ENCODE measurements at regions not wholly inside any gene's neighbourhood (a gene's known extent, or its start where the extent isn't known, plus 50 kb on each side); places are given as distances from the start of the nearest gene placed in this dataset.

GRCh38 chr7:38002689-38003088 is 82.2 kb downstream of the EPDR1 start:
- in situ Hi-C loops (cut with MboI; ENCODE audit: low sequenced_read_pairs): no loop called here

GRCh38 chr7:38006559-38006958 is 86.1 kb downstream of the EPDR1 start:
- in situ Hi-C loops (cut with MboI; ENCODE audit: low sequenced_read_pairs): no loop called here

- in situ Hi-C loops (cut with MboI; ENCODE audit: low sequenced_read_pairs): no loop called here
These were observed 86.7 kb downstream of the EPDR1 start for GRCh38 chr7:38007096-38007495.

GRCh38 chr7:38013246-38013645 is 92.8 kb downstream of the EPDR1 start:
- in situ Hi-C loops (cut with MboI; ENCODE audit: low sequenced_read_pairs): no loop called here

- in situ Hi-C loops (cut with MboI; ENCODE audit: low sequenced_read_pairs): no loop called here
These were observed 96.1 kb downstream of the EPDR1 start for GRCh38 chr7:38016567-38016966.

GRCh38 chr7:38017320-38017719 is 96.9 kb downstream of the EPDR1 start:
- in situ Hi-C loops (cut with MboI; ENCODE audit: low sequenced_read_pairs): no loop called here

GRCh38 chr7:38020121-38020785 is 99.8 kb downstream of the EPDR1 start:
- in situ Hi-C loops (cut with MboI; ENCODE audit: low sequenced_read_pairs): no loop called here

- in situ Hi-C loops (cut with MboI; ENCODE audit: low sequenced_read_pairs): no loop called here
These were observed 101.5 kb downstream of the EPDR1 start for GRCh38 chr7:38021892-38022291.

GRCh38 chr7:38025815-38026214 is 105.4 kb downstream of the EPDR1 start:
- in situ Hi-C loops (cut with MboI; ENCODE audit: low sequenced_read_pairs): no loop called here

- in situ Hi-C loops (cut with MboI; ENCODE audit: low sequenced_read_pairs): no loop called here
These were observed 107.5 kb downstream of the EPDR1 start for GRCh38 chr7:38027884-38028455.

- in situ Hi-C loops (cut with MboI; ENCODE audit: low sequenced_read_pairs): no loop called here
These were observed 113.8 kb downstream of the EPDR1 start for GRCh38 chr7:38034062-38034908.

- in situ Hi-C loops (cut with MboI; ENCODE audit: low sequenced_read_pairs): no loop called here
These were observed 120.4 kb downstream of the EPDR1 start for GRCh38 chr7:38040831-38041230.

GRCh38 chr7:38049679-38050078 is 128.4 kb upstream of the STARD3NL start:
- in situ Hi-C loops (cut with MboI; ENCODE audit: low sequenced_read_pairs): no loop called here

GRCh38 chr7:38051311-38051710 is 126.7 kb upstream of the STARD3NL start:
- in situ Hi-C loops (cut with MboI; ENCODE audit: low sequenced_read_pairs): no loop called here

GRCh38 chr7:38051786-38052185 is 126.3 kb upstream of the STARD3NL start:
- in situ Hi-C loops (cut with MboI; ENCODE audit: low sequenced_read_pairs): no loop called here

- in situ Hi-C loops (cut with MboI; ENCODE audit: low sequenced_read_pairs): no loop called here
These were observed 125.3 kb upstream of the STARD3NL start for GRCh38 chr7:38052786-38053185.

- in situ Hi-C loops (cut with MboI; ENCODE audit: low sequenced_read_pairs): no loop called here
These were observed 123.8 kb upstream of the STARD3NL start for GRCh38 chr7:38054199-38054598.

- in situ Hi-C loops (cut with MboI; ENCODE audit: low sequenced_read_pairs): no loop called here
These were observed 120.2 kb upstream of the STARD3NL start for GRCh38 chr7:38057829-38058228.

- in situ Hi-C loops (cut with MboI; ENCODE audit: low sequenced_read_pairs): no loop called here
These were observed 117.9 kb upstream of the STARD3NL start for GRCh38 chr7:38060116-38060515.

- in situ Hi-C loops (cut with MboI; ENCODE audit: low sequenced_read_pairs): no loop called here
These were observed 117.4 kb upstream of the STARD3NL start for GRCh38 chr7:38060637-38061036.

- in situ Hi-C loops (cut with MboI; ENCODE audit: low sequenced_read_pairs): no loop called here
These were observed 111.7 kb upstream of the STARD3NL start for GRCh38 chr7:38066391-38066790.

- in situ Hi-C loops (cut with MboI; ENCODE audit: low sequenced_read_pairs): no loop called here
These were observed 109.6 kb upstream of the STARD3NL start for GRCh38 chr7:38068461-38068860.

Data from HL-60/S4 treated with phorbol 12-myristate 13-acetate at 8.2 ng/mL for 4 days and 3 days (cell line).